HG03354 (cell line): ENCODE measurements at regions not wholly inside any gene's neighbourhood (a gene's known extent, or its start where the extent isn't known, plus 50 kb on each side); places are given as distances from the start of the nearest gene placed in this dataset.
"Not testable (repeated sequence)": the region's sequence is repeated elsewhere in the genome, so short reads cannot be mapped to it uniquely, and the experiment has no call there.

Experiments used
- ATAC-seq: cut with Tn5 transposase; IDR thresholded peaks from one replicate; pipeline ENCODE4 v1.9.1; 2021; ENCODE audit warnings: mild to moderate bottlenecking; ENCODE audit not compliant: unreplicated experiment, poor library complexity, severe bottlenecking

DNA sequence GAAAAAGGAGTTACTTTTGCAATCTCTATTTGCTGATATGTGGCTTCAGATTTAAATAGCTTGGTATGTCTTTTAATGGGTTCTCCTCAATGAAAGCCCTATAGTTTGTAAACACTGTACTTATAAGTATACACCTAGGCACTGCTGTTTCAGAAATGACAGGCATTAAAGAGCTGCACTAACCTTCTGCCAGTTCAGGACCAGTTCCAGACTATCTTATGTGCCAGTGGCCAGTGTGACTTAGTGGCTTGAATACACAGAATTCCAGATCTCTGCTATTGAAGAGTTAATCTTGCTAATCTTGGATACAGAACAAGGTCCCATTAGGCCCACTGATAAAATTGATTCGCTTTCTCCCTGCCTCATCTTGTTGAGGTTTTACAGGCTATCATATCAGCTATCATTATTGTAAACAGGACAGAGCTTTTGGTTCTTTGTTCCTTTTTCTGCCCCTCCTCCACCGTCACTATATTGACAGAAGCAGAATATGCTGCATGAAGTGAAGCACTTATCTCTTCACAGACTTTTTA lies 337.5 kb downstream of the LRRIQ3 start:
- no peak for ATAC-seq

DNA sequence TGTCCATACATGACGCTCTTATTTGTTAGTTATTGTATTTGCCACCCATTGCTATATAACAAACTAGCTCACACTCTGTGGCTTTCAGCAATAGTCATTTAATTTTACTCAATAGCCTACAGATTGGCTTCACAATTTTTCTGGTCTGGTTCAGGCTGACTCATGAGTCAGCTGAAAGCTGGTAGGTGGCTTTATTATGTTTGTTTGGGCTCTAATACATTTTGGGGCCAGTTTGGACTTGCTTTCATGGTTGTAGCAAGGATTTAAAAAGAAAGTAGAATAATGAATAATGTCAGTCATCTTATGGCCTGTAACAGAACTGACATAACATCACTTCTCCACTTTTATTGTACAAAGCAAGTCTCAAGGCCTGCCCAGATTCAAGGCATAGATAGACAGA lies 338.7 kb downstream of the LRRIQ3 start:
- no peak for ATAC-seq

DNA sequence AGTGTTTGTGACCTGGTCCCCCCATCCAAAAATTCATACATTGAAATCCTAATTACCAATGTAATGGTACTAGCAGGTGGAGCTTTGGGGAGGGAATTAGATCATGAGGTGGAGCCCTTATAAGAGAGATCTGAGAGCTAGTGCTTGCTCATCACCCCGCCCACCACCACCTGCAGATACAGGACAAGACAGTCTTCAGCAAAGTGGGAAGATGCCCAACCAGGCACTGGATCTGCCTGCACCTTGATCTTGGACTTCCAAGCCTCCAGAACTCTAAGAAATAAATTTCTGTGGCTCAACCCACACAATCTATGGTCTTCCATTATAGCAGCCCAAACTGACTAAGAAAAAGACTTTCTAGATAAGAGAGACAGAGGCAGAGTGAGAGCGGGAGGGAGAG lies 343.4 kb downstream of the LRRIQ3 start:
- ATAC-seq = no peak

DNA sequence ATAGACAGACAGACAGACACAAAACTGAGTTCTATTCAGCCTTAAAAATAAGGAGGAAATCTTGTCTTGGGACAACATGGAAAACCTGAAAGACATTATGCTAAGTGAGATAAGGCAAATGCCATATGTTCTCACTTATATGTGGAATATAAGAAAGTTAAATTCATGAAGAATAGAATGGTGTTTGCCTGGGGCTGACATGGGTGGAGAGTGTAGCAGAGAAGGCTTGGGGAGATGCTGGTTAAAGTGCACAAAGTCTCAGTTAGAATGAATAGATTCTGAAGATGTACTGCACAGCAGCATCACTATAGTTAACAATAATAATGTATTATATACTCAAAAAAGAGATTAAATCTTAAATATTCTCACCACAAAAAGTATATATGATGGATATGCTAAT lies 355.5 kb downstream of the LRRIQ3 start:
- ATAC-seq = no peak

DNA sequence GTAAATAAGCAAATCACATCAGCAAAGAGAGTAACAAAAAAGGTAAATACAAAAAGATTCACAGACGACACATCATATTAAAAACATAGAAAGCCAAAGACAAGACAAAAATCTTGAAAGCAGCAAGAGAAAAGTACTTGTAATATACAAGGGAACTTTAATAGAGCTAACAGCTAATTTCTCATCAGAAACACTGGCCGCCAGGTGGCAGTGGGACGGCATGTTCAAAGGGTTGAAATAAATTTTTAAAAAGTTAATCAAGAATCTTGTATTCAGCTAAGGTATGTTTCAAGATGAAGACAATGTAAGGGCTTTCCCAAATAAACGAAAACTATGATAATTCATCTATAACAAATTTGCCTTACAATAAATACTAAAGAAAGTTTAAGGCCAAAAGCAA lies 358.1 kb downstream of the LRRIQ3 start:
- ATAC-seq = no peak

DNA sequence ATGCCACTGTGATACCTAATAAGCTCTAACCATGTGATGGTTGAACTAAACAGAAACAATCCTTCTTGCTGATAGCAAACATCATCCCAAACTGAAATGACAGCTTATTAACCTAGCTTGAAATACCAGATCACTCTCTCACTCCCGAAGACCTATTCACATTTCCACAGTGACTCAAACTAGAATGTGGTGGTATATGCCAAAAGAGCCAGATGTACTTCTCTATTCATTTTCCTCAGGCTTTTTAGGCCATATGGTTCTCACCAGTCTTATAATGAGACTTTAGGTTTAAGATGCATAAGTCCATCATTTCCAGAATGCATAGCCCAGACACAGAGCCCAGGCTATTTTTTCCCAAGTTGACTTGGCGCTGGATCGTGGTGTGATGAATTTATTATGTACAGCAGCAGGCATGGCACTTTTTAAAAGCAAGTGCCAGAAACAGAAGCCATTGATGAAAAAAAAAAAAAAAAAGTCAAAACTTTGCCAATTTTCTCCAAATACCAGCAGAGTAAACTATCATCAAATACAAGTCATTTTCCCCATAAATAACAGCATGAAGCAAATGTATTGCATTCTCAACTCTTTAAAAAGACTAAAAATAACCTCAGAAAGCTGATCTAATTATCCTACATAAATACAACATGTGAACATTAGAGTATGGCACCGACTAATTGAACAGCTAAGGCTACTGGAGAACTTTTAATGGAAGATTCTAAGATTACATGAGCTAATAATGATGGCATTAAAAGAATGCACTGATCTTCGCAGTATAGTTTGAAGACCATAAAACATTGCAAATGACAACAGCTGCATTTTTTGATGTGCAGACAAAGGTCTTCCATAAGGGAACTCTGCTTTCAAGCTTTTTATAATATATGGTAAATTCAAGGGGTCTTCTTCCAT lies 365.4 kb downstream of the LRRIQ3 start:
- no peak for ATAC-seq

DNA sequence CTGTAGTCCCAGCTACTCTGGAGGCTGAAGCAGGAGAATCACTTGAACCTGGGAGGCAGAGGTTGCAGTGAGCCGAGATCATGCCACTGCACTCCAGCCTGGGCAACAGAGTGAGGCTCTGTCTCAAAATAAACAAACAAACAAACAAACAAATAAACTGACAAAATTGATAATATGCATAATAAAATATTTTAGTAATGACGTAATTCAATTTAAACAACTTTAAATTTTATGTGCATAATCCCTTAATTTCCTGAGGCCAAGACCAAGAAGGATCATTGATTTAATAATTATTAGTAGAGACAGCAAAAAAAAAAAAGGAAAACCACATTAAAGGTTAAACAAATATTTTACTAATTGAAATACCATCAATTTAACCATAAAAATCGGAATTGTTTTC lies 370.7 kb downstream of the LRRIQ3 start:
- not testable (repeated sequence) for ATAC-seq

DNA sequence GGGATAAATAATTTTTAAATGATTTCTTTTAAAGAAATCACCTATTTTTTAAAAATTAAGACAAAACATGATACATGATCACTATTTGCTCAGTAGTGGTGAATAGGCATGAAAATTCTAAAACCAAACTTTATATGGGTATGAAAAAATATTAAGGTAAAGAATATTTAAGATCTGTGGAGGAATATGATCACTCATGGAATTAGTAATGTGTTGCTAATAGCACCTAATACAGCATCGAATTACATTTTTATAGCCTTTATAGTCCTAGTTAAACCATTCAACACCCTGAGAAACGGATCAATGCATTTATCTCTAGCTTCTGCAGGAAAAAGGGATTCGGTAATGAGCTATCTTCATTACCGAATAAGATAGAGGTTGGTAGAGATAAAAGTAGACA lies 373.9 kb downstream of the LRRIQ3 start:
- no peak for ATAC-seq

DNA sequence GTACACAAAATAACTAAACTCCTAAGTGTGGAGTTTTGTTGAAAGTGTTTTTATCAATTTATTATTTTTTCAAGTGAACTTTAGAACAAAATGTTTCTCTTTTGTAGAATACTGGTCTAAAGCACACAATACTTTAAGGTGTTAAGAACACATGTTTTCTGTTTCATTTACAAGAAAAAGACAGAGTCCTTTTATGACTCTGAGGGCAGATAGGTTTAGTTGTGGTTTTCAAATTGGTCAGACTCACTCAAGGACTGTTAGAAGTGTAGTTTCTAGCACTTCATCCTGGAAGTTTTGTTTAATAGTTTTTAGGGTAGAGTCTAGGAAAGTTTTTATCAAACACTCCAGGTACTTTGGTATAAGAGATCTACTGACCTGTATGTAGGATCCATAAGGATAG lies 376.5 kb downstream of the LRRIQ3 start:
- ATAC-seq = peak; percentile 85

DNA sequence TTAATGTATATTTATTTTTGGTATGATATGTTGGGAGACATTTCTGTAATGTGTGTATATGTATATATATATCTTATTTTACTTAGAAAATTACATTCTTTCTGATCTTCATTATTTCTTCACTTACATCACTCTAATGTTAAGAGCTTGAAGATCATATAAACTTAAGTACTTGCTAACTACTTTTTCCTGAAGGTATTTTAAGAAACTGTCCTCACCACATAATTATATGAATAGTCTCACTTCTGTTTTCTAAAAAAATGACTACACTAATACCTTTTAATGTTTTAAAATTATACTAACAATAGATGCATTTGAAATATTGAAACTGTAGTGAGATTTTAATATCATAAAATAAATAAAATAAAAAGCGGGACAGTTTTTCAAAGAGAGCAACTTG lies 377.1 kb downstream of the LRRIQ3 start:
- ATAC-seq = no peak

DNA sequence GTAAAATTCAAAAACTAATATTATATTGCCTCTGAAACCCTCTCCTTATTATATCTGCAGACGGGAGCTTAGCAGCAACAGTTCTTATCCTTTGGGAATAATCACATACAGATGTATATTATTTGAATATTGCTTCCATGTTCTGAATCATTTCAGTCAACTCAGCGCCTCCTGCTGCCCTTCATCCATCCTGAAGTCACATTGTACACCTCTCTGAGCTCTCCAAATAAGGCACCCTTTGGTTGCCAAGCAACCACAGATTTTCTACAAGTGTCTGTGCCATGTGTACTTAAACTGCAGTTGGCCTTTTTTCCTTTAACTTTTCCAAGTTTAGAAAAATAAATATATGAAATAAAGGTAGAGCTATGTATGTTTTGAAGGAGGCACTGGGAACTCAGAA lies 384.3 kb downstream of the LRRIQ3 start:
- peak; percentile 48 for ATAC-seq

DNA sequence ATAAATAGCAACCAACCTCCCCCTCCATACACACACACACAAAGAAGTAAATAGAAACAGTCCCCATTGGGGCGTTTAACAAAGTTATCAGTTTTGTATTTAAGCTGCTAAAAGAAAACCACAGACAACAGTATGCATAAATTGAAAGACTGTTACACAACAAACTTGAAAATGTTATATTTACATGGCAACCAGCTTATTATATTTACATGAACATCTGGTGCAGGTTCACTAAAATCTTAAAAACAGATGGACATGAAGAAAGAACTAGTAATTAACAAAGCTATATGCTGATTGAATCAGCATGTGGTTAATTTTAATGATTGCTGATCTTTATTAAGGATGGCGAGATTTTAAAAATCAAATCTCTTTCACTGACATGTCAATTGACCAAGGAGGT lies 384.7 kb downstream of the LRRIQ3 start:
- ATAC-seq = no peak

DNA sequence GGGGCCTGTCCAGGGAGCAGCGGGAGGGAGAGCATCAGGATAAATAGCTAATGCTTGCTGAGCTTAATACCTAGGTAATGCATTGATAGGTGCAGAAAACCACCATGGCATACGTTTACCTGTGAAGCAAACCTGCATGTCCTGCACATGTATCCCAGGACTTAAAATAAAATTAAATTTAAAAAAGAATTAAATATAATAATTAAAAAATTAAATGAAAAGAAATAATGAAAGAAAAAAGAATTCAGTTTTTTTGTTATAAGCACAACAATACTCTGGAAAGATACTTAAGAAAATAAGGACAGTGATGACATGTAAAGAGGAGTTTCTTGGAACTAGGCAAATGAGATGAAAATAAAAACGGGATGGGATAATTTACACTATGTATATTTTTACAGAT lies 386.2 kb downstream of the LRRIQ3 start:
- no peak for ATAC-seq

DNA sequence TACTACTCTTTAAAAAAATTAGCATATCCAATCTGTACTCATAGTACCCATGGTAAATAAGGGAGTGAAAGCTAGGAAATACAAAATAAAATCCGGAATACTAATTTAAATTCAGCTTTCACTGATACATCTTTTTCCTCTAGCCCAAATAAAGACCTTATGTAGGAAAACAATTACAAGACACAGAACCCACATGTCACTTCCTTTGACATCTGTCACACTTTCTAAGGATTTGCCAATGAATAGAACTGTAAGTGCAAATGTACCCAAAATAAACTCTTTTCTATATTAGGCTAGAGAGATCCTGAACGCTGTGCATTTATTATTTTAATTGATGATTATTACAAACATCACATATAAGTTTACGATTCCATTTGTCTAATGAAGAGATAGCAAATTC lies 393.0 kb downstream of the LRRIQ3 start:
- ATAC-seq = no peak

DNA sequence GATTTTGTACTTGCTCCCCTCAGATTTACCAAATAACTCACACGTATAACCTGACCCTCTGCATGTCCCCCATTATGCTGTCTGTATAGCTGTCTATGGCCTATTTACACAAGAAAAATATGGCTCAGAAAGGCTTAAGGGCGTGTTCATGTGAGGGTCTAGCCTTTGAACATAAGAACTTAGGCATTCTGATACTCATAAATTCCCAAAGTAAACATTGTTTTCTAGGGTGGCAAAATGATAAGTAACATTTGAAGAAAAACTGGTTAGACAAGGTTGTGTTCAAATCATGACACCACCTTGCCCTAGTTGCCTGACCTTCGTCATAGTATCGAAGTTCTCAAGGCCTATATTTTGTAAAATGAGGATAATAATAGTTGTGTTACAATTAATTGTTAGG lies 394.6 kb downstream of the LRRIQ3 start:
- no peak for ATAC-seq

DNA sequence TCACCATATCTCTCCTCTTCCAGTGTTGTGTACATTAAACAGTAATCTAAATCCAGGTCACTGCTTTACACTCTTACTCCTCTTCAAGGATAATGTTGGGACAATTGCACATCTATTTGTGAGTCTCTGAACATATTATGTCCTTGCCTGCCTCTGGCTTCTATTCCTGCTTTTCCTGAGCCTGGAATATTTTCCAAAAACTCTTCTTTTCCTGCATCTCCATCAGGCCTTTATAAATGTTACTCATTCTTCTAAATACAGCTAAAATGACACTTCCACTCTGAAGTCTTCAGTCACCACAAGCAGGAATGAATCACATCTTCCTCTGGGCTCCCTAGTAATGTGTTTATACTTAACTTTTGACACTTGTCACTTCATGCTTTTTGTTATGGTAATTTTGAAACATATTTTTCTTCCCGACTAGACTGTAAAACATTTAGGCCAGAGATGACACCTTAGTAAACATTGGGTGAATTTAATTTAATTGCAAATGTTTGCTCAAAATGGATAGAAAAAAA lies 396.0 kb downstream of the LRRIQ3 start:
- no peak for ATAC-seq

DNA sequence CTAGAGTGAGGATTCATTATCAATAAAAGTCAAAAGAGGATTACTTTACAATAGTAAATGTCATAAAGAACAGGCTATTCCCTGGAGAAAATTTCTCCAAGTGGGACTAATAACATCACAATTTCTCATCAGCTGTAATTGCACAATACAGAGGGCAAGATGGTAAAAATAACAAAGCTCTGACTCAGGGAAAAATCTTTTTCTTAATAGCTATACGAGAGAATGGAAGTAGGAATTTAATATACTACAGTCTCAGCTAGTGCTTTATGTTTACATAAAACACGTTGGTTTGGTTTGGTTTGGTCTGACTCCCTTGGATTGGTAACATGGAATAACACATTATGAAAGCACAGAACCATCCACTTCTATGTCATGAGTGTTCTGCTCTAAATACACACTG lies 397.6 kb downstream of the LRRIQ3 start:
- no peak for ATAC-seq

DNA sequence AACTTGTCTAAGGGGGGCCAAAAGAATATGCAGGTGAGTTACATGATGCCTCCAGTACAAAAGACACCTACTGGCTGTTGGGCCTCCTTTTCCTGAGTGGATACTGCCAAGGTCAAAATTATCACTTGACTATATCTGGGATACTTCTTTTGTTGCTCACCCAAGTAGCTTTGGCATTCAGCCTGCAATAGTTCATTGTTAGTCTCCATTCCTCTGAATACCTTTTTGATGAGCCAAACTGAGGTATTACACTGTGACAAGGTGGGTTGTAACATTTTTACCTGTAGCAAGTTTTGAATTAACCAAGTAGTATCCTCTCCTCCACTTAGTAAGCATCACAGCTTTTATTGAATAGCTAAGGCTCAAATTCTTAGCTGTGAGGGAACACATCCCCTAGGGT lies 408.0 kb downstream of the LRRIQ3 start:
- no peak for ATAC-seq

DNA sequence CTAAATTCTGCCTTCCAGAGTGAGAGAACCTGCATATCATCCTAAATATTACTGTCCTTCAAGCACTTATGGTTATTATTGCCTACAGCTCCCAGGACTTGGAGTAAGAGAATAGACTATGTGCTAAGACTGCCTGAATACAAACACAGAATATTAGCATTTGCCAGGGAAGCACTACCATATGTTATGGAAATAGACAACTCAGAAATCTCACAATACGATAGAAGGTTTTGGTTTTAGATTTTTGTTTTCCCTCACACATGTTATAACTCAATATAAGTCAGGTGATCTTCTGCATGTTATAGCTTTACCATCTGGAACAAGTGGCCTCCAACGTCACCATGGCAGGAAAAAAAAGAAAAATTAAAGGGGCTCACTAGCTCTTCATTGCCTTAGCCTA lies 413.9 kb downstream of the LRRIQ3 start:
- ATAC-seq = no peak

DNA sequence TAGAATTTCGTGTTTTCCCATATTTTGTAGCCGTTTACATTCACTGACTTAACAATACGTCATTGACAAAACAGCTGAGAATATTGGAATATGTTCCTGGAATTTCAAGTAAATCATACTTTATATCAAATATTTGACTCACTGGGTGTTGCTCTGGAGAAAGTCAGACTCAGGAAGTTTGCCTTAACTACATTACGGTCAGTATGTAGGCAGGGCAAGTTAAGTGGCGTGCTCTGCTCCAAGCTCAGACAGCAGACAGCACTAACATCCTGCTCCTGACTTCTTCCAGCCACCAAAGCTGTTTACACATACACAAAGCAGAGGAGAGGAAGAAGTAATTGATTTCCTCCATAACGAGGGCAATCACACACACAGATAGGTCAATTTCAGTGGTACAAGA lies 414.6 kb downstream of the LRRIQ3 start:
- ATAC-seq = no peak

DNA sequence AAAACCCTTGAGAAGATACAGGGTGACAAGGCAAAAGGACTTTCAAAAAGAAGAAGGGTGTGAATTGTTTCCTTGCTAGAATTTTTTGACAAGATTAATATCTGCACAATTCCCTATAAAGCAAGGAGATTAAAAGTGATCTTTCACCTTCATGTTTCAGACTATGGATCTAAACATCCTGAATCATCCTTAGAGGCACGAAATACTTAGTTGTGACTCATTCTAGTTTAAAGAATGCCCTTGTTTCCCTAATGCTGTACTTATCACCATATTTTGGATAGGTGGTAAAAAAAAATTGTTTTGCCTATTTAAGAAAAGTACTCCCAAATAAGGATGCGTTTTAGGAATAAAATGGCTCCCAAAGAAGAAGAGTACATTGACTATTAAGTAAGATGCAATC lies 415.1 kb downstream of the LRRIQ3 start:
- ATAC-seq = no peak
